Cardiac muscle cell (in vitro differentiated cells and primary cell): ENCODE measurements at regions not wholly inside any gene's neighbourhood (a gene's known extent, or its start where the extent isn't known, plus 50 kb on each side); places are given as distances from the start of the nearest gene placed in this dataset.

ENCODE experiments used
- DNase-seq, 2 donors: peaks; one replicate each; pipeline versions ENCODE4 v3.0.0 to v3.0.0-alpha.2; 2010 to 2017; ENCODE audit warnings: low read depth in 1 of 2, low spot score in 1 of 2
- H3K27ac ChIP-seq: fragments of 200-600 bp; sonication (generic); 2 replicates; pipeline ENCODE4 v1.5.1; 2016
- H3K27me3 ChIP-seq: fragments of 200-600 bp; sonication (generic); 2 replicates; pipeline ENCODE4 v1.6.0; 2016; ENCODE audit warnings: control low read depth
- H3K36me3 ChIP-seq: fragments of 200-600 bp; sonication (generic); 2 replicates; pipeline ENCODE4 v1.5.1; 2016; ENCODE audit warnings: control low read depth
- H3K4me1 ChIP-seq: fragments of 200-600 bp; sonication (generic); 2 replicates; pipeline ENCODE4 v1.8.1; 2017; ENCODE audit warnings: low read depth, mild to moderate bottlenecking, mixed run types
- H3K4me3 ChIP-seq: fragments of 200-600 bp; sonication (generic); 2 replicates; pipeline ENCODE4 v1.5.1; 2016; ENCODE audit warnings: mild to moderate bottlenecking
- H3K9me3 ChIP-seq: fragments of 200-600 bp; sonication (generic); 2 replicates; pipeline ENCODE4 v1.5.1; 2017; ENCODE audit warnings: low read depth, mild to moderate bottlenecking, control low read depth
- TF ChIP-seq, protein P1 (sequence below): IDR thresholded peaks from 2 replicates; pipeline ENCODE4 v1.5.1; 2012; ENCODE audit warnings: low read depth, mild to moderate bottlenecking, low read length

DNA sequence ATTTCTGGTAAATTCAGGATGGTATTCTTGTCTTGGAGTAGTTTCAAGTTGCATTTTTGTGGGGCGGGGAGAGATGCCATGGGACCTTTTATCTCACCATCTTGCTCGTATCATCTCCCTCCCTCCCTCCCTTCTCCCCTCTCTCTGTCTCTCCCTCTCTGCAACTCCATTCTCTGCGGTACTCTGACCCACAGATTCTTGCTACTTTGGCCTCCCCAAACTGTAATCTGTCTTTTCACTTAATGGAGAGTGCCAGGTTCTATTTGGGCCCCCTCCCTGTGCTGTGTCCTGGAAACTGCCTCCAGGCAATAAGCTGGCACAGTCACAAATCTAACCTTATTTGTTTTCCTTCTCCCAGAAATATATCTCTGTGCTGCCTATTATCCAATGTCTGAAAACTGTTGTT lies 175.2 kb downstream of the PAWR start:
- Histone ChIP-seq H3K27ac (no peak overlapping the region), H3K9me3 (no peaks in the 10 kb centered on the region), H3K4me1 (no peaks in the 10 kb centered on the region), H3K27me3 (no peaks in the 10 kb centered on the region), H3K36me3 (no peaks in the 10 kb centered on the region), H3K4me3 (no peak overlapping the region)
- peak in 1 of 2 donors; percentile 14 for DNase-seq
- TF ChIP-seq, protein P1, sequence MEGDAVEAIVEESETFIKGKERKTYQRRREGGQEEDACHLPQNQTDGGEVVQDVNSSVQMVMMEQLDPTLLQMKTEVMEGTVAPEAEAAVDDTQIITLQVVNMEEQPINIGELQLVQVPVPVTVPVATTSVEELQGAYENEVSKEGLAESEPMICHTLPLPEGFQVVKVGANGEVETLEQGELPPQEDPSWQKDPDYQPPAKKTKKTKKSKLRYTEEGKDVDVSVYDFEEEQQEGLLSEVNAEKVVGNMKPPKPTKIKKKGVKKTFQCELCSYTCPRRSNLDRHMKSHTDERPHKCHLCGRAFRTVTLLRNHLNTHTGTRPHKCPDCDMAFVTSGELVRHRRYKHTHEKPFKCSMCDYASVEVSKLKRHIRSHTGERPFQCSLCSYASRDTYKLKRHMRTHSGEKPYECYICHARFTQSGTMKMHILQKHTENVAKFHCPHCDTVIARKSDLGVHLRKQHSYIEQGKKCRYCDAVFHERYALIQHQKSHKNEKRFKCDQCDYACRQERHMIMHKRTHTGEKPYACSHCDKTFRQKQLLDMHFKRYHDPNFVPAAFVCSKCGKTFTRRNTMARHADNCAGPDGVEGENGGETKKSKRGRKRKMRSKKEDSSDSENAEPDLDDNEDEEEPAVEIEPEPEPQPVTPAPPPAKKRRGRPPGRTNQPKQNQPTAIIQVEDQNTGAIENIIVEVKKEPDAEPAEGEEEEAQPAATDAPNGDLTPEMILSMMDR, result no peak

DNA sequence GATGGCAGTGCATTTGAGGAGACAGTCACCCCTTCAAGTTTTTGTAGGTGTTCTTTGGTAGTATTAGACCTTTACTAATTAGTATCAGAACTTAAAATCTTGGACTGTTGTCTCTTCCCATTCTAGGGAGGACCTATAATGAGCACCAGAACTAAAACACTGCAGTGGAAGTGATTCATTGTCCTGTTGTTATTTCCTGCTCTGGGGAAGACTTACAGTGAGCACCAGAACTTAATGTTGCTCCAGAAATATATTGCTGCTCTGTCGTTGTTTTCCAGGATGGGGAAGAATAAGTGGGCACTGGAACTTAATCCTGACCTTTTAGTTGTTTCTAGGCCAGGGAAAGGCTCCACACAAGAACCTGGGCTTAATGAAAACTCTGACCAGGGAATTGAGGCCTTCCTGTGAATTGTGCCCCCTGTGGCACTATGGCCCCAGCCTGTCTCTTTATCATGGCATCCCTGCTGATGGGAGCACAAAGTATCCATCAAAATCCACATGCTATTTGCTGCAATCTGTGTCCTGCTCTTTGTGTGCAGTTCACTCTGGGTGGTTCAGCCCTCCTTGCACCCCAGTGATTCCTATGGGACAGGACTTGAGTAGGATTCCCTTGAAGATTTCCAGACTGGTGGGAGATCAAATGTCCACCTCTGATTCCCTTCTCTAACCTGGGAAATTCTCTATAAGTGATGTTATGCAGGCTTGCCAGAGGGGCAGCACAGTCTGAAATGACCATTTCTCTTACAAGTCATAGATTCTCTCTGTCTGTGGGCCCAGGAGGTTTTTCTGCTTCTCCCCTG lies 175.8 kb downstream of the PAWR start:
- no peaks in the 10 kb centered on the region for H3K36me3 ChIP-seq
- TF ChIP-seq, protein P1, result no peak
- no peaks in the 10 kb centered on the region for H3K27me3 ChIP-seq
- no peaks in the 10 kb centered on the region for H3K4me1 ChIP-seq
- H3K27ac ChIP-seq, result no peak overlapping the region
- H3K9me3 ChIP-seq, result no peaks in the 10 kb centered on the region
- peak in 1 of 2 donors; percentile 15 for DNase-seq
- no peak overlapping the region for H3K4me3 ChIP-seq

DNA sequence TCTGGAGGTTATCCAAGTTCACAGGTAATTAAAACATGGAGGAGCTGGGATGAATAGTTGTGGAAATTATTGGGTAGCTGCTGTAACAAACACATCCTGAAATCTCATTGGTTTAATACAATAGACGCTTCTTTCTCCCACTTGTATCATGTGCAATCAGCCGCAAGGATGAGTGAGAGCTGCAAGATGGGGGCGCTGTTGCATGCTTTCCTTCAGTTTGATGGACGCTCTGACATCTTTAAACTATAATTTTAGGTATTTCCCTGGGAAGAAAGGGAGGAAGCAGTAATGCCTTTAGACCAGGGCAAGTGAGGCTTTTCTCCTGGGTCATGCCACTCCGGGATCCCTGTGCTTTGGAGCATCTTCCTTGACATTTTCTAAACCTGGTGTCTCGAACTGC lies 178.7 kb downstream of the PAWR start:
- TF ChIP-seq, protein P1, result no peak
- Histone ChIP-seq H3K4me1 (no peaks in the 10 kb centered on the region), H3K27me3 (no peaks in the 10 kb centered on the region), H3K36me3 (no peaks in the 10 kb centered on the region), H3K27ac (no peak overlapping the region), H3K9me3 (no peaks in the 10 kb centered on the region), H3K4me3 (no peak overlapping the region)
- DNase-seq, result no peak

DNA sequence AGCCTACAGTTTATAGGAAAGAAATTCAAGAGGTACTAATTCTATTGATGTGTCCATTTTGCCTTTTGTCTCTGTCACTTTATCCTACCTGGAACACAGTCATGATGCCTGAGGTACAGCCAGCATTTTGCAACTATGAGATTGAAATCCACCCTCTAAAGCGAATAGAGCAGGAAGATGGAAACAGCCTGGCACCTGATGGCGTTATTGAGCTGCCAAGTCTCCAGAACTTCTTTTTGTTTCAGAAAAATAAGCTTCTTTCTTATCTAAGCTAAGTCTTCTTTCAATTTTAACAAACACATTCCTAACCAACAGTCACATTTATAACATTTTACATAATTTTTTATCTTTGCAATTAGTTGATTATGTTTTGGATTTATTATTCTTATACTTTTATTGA lies 182.1 kb downstream of the PAWR start:
- Histone ChIP-seq H3K4me1 (no peaks in the 10 kb centered on the region), H3K9me3 (no peaks in the 10 kb centered on the region), H3K27ac (no peak overlapping the region), H3K27me3 (no peaks in the 10 kb centered on the region), H3K4me3 (no peak overlapping the region), H3K36me3 (no peaks in the 10 kb centered on the region)
- TF ChIP-seq, protein P1, result no peak
- DNase-seq, result no peak
